Esophagus (tissue), 2 donors: ENCODE measurements at regions not wholly inside any gene's neighbourhood (a gene's known extent, or its start where the extent isn't known, plus 50 kb on each side); places are given as distances from the start of the nearest gene placed in this dataset.
"Not testable (repeated sequence)": the region's sequence is repeated elsewhere in the genome, so short reads cannot be mapped to it uniquely, and the experiment has no call there.

Source experiments
- H3K27ac ChIP-seq, 2 donors: one replicate each; pipeline ENCODE4 v1.5.1; 2013; ENCODE audit warnings: low read depth in 2 of 2, mild to moderate bottlenecking in 2 of 2, inconsistent platforms in 1 of 2, low read length in 1 of 2, moderate library complexity in 1 of 2
- H3K27me3 ChIP-seq, 2 donors: one replicate each; pipeline ENCODE4 v1.6.1; 2013; ENCODE audit warnings: low read length in 2 of 2, control low read depth in 1 of 2, mild to moderate bottlenecking in 1 of 2; ENCODE audit not compliant: insufficient read depth in 2 of 2, control insufficient read depth in 1 of 2
- H3K36me3 ChIP-seq, 2 donors: one replicate each; pipeline ENCODE4 v1.6.1; 2013; ENCODE audit warnings: low read length in 1 of 2; ENCODE audit not compliant: control insufficient read depth in 2 of 2, insufficient read depth in 2 of 2
- H3K4me1 ChIP-seq, 2 donors: one replicate each; pipeline ENCODE4 v1.6.1; 2013; ENCODE audit warnings: low read length in 1 of 2; ENCODE audit not compliant: control insufficient read depth in 2 of 2, insufficient read depth in 2 of 2
- H3K4me3 ChIP-seq, 2 donors: one replicate each; pipeline ENCODE4 v1.5.1; 2013; ENCODE audit warnings: low read length in 2 of 2, mild to moderate bottlenecking in 2 of 2, low read depth in 1 of 2, moderate library complexity in 1 of 2
- H3K9me3 ChIP-seq, 2 donors: one replicate each; pipeline ENCODE4 v1.6.1; 2013; ENCODE audit warnings: mild to moderate bottlenecking in 2 of 2, low read depth in 1 of 2, low read length in 1 of 2, moderate library complexity in 1 of 2; ENCODE audit not compliant: control insufficient read depth in 2 of 2, insufficient read depth in 1 of 2
- WGBS, 2 donors: extraction: QIAGEN DNeasy Blood & Tissue Kit; methylation state at CpG; one replicate each; pipeline ENCODE4 v1.1.7; 2013; 5-methylcytosine and 5-hydroxymethylcytosine counted together
- donor health status: healthy with polysubstance abuse.
- donor health status: Bipolar disorder and iron deficiency.

- H3K36me3 ChIP-seq, H3K27ac ChIP-seq, H3K9me3 ChIP-seq, H3K4me1 ChIP-seq, H3K27me3 ChIP-seq, H3K4me3 ChIP-seq: not testable (repeated sequence)
- 65 to 70% methylated on average over 2 of the region's 2 CpGs for WGBS, 2 donors
These were observed 75.9 kb upstream of the SFSWAP start for GRCh38 chr12:131635012-131635411.

GRCh38 chr12:131635491-131636122, 75.3 kb upstream of the SFSWAP start:
- Histone ChIP-seq H3K27me3 (peaks cover 0 to 3% of the 10 kb centered on the region in 2 donors), H3K27ac (no peak overlapping the region), H3K36me3 (no peaks in the 10 kb centered on the region), H3K9me3 (no peaks in the 10 kb centered on the region), H3K4me3 (no peak overlapping the region), H3K4me1 (no peaks in the 10 kb centered on the region)
- WGBS, 2 donors, result 74 to 81% methylated on average over 6 of the region's 6 CpGs

GRCh38 chr12:131636266-131636665, 74.6 kb upstream of the SFSWAP start:
- Histone ChIP-seq H3K27ac (no peak overlapping the region), H3K36me3 (no peaks in the 10 kb centered on the region), H3K27me3 (peaks cover 0 to 3% of the 10 kb centered on the region in 2 donors), H3K4me1 (no peaks in the 10 kb centered on the region), H3K9me3 (no peaks in the 10 kb centered on the region), H3K4me3 (no peak overlapping the region)
- 87 to 93% methylated on average over 8 of the region's 8 CpGs for WGBS, 2 donors

GRCh38 chr12:131636940-131637750, 73.7 kb upstream of the SFSWAP start:
- H3K27ac ChIP-seq, result no peak overlapping the region
- no peaks in the 10 kb centered on the region for H3K36me3 ChIP-seq
- H3K4me3 ChIP-seq, result no peak overlapping the region
- peaks cover 0 to 3% of the 10 kb centered on the region in 2 donors for H3K27me3 ChIP-seq
- WGBS, 2 donors, result 72 to 76% methylated on average over 18 of the region's 18 CpGs
- no peaks in the 10 kb centered on the region for H3K9me3 ChIP-seq
- H3K4me1 ChIP-seq, result no peaks in the 10 kb centered on the region

GRCh38 chr12:131637986-131638385, 72.9 kb upstream of the SFSWAP start:
- peaks cover 0 to 3% of the 10 kb centered on the region in 2 donors for H3K27me3 ChIP-seq

GRCh38 chr12:131639270-131639940, 71.5 kb upstream of the SFSWAP start:
- peaks cover 0 to 3% of the 10 kb centered on the region in 2 donors for H3K27me3 ChIP-seq
- H3K27ac ChIP-seq, result no peak overlapping the region
- no peaks in the 10 kb centered on the region for H3K9me3 ChIP-seq
- no peaks in the 10 kb centered on the region for H3K4me1 ChIP-seq
- H3K36me3 ChIP-seq, result no peaks in the 10 kb centered on the region
- 55% methylated on average over 12 of the region's 12 CpGs for WGBS, 2 donors
- no peak overlapping the region for H3K4me3 ChIP-seq

More at GRCh38 chr12:131637986-131638385, 72.9 kb upstream of the SFSWAP start:
- Histone ChIP-seq H3K27ac (no peak overlapping the region), H3K4me3 (no peak overlapping the region), H3K9me3 (no peaks in the 10 kb centered on the region), H3K4me1 (no peaks in the 10 kb centered on the region), H3K36me3 (no peaks in the 10 kb centered on the region)
- WGBS, 2 donors, result 71 to 74% methylated on average over 3 of the region's 3 CpGs

GRCh38 chr12:131640525-131640924, 70.4 kb upstream of the SFSWAP start:
- no peaks in the 10 kb centered on the region for H3K9me3 ChIP-seq
- no peak overlapping the region for H3K4me3 ChIP-seq
- H3K27ac ChIP-seq, result no peak overlapping the region
- peaks cover 0 to 3% of the 10 kb centered on the region in 2 donors for H3K27me3 ChIP-seq
- no peaks in the 10 kb centered on the region for H3K36me3 ChIP-seq
- no peaks in the 10 kb centered on the region for H3K4me1 ChIP-seq
- WGBS, 2 donors, result 61% methylated on average over 7 of the region's 7 CpGs

GRCh38 chr12:131641315-131641714, 69.6 kb upstream of the SFSWAP start:
- Histone ChIP-seq H3K27ac (no peak overlapping the region), H3K4me1 (no peaks in the 10 kb centered on the region), H3K36me3 (no peaks in the 10 kb centered on the region), H3K4me3 (no peak overlapping the region), H3K9me3 (no peaks in the 10 kb centered on the region), H3K27me3 (peaks cover 0 to 3% of the 10 kb centered on the region in 2 donors)
- WGBS, 2 donors, result 71 to 77% methylated on average over 9 of the region's 9 CpGs

GRCh38 chr12:131642101-131642540, 68.8 kb upstream of the SFSWAP start:
- H3K4me1 ChIP-seq, result no peaks in the 10 kb centered on the region
- H3K4me3 ChIP-seq, result no peak overlapping the region
- H3K27me3 ChIP-seq, result peaks cover 0 to 3% of the 10 kb centered on the region in 2 donors
- no peaks in the 10 kb centered on the region for H3K36me3 ChIP-seq
- H3K27ac ChIP-seq, result no peak overlapping the region
- 69 to 76% methylated on average over 8 of the region's 8 CpGs for WGBS, 2 donors
- H3K9me3 ChIP-seq, result no peaks in the 10 kb centered on the region
